GM12878 (cell line): ENCODE measurements at regions not wholly inside any gene's neighbourhood (a gene's known extent, or its start where the extent isn't known, plus 50 kb on each side); places are given as distances from the start of the nearest gene placed in this dataset.

ENCODE experiments used
- ATAC-seq: fragments of 200-7000 bp; cut with Tn5 transposase; 3 replicates; pipeline ENCODE4 v1.9.1; 2020; ENCODE audit warnings: mild to moderate bottlenecking, moderate library complexity
- BruUV-seq: library from RNA; stranded (reverse); fragments of 400-500 nt; replicated peaks from 2 replicates; lab custom pipeline; 2021; lab: Mats Ljungman, UMichigan
- CTCF ChIA-PET: fragments of 300-600 bp; sonication (Branson Sonifier 250); formaldehyde crosslinking; extraction: SDS; loops from one replicate; lab custom pipeline; 2021; ENCODE audit warnings: inconsistent platforms; lab: Yijun Ruan, JAX
- POLR2A ChIA-PET: fragments of 350-600 bp; formaldehyde crosslinking; extraction: SDS; loops from one replicate; lab custom pipeline; 2021; ENCODE audit warnings: inconsistent platforms; lab: Charles Lee
- RAD21 ChIA-PET: fragments of 300-600 bp; sonication (Branson Sonifier 250); formaldehyde crosslinking; loops from one replicate; lab custom pipeline; 2023; ENCODE audit warnings: antibody characterized with exemption; ENCODE audit not compliant: unreplicated experiment; lab: Charles Lee
- SMC1A ChIA-PET: fragments of 300-600 bp; sonication (Branson Sonifier 250); formaldehyde crosslinking; loops from one replicate; lab custom pipeline; 2023; ENCODE audit not compliant: unreplicated experiment, uncharacterized antibody; lab: Charles Lee
- DNase-seq: peaks from one replicate; pipeline ENCODE4 v3.0.0-alpha.2; 2011; ENCODE audit warnings: low read depth, low spot score
- FAIRE-seq: peaks from 3 replicates; lab custom pipeline; 2011; peaks lifted over from hg19 to GRCh38; lab: Jason Lieb, UNC
- H2AFZ ChIP-seq: 2 replicates; pipeline ENCODE4 v1.6.0; 2011; ENCODE audit warnings: low read depth, low read length, control low read depth; ENCODE audit not compliant: control insufficient read depth
- H3K27ac ChIP-seq: 2 replicates; pipeline ENCODE4 v1.5.1; 2011; ENCODE audit warnings: control low read depth; ENCODE audit not compliant: control insufficient read depth, insufficient read depth
- H3K27me3 ChIP-seq, 2 experiments: replicated peaks in 1 of 2; 2 replicates each; pipeline versions ENCODE4 v1.6.0 to v1.6.1; 2011; ENCODE audit warnings: low read length in 1 of 2; ENCODE audit not compliant: control insufficient read depth in 2 of 2, insufficient read depth in 2 of 2
- H3K36me3 ChIP-seq, 2 experiments: 2 replicates each; pipeline ENCODE4 v1.5.1; 2011; ENCODE audit warnings: low read length in 1 of 2; ENCODE audit not compliant: control insufficient read depth in 2 of 2, insufficient read depth in 2 of 2
- H3K4me1 ChIP-seq: 2 replicates; pipeline ENCODE4 v1.6.1; 2011; ENCODE audit warnings: mild to moderate bottlenecking, low read length, moderate library complexity, mixed read lengths; ENCODE audit not compliant: control insufficient read depth, insufficient read depth
- H3K4me2 ChIP-seq: 2 replicates; pipeline ENCODE4 v1.6.0; 2011; ENCODE audit warnings: control low read depth; ENCODE audit not compliant: control insufficient read depth, insufficient read depth
- H3K4me3 ChIP-seq: fragments of 200-600 bp; sonication (generic); 2 replicates; pipeline ENCODE4 v1.5.1; 2016
- H3K79me2 ChIP-seq: 2 replicates; pipeline ENCODE4 v1.6.0; 2011; ENCODE audit warnings: low read length; ENCODE audit not compliant: control insufficient read depth, insufficient read depth
- H3K9ac ChIP-seq: 2 replicates; pipeline ENCODE4 v1.8.0; 2011; ENCODE audit warnings: low read length, control low read depth, mixed read lengths; ENCODE audit not compliant: control insufficient read depth, insufficient read depth
- H3K9me3 ChIP-seq: replicated peaks from 3 replicates; pipeline ENCODE4 v1.5.1; 2011; ENCODE audit warnings: mild to moderate bottlenecking, low read length; ENCODE audit not compliant: control insufficient read depth, insufficient read depth
- H4K20me1 ChIP-seq: 2 replicates; pipeline ENCODE4 v1.6.0; 2011; ENCODE audit not compliant: control insufficient read depth, insufficient read depth
- CBFB ChIP-seq: IDR thresholded peaks from 2 replicates; pipeline ENCODE4 v1.6.1; 2016; ENCODE audit warnings: antibody characterized with exemption, low read depth
- CREM ChIP-seq: IDR thresholded peaks from 2 replicates; pipeline ENCODE4 v1.6.1; 2014; ENCODE audit warnings: antibody characterized with exemption, low read depth
- ZNF24 ChIP-seq: fragments of 450-650 bp; IDR thresholded peaks from 2 replicates; pipeline ENCODE4 v1.6.1; 2017; ENCODE audit warnings: antibody characterized with exemption, mild to moderate bottlenecking
- ZNF622 ChIP-seq: fragments of 450-650 bp; IDR thresholded peaks from 2 replicates; pipeline ENCODE4 v1.6.1; 2017; ENCODE audit warnings: mild to moderate bottlenecking, inconsistent platforms
- WGBS: methylation state at CpG from one replicate; pipeline ENCODE4 v1.1.6; 2016; ENCODE audit warnings: low lambda C conversion rate; ENCODE audit not compliant: insufficient replicate concordance, insufficient coverage; ENCODE audit errors: missing lambda C conversion rate; 5-methylcytosine and 5-hydroxymethylcytosine counted together
- in situ Hi-C: fragments of 300-500 bp; cut with MboI; formaldehyde crosslinking; loops from 9 replicates; pipeline ENCODE4 v1.14.3; 2018; ENCODE audit warnings: mixed read lengths
- intact Hi-C: fragments of 100-400 bp; cut with micrococcal nuclease; formaldehyde crosslinking; loops from one replicate; pipeline ENCODE4 v1.14.2; 2022; ENCODE audit not compliant: unreplicated experiment
- TF ChIP-seq, protein P1 (sequence below): IDR thresholded peaks from 2 replicates; pipeline ENCODE4 v1.6.1; 2012; ENCODE audit warnings: low read depth, low read length, improper control_type of control experiment

DNA sequence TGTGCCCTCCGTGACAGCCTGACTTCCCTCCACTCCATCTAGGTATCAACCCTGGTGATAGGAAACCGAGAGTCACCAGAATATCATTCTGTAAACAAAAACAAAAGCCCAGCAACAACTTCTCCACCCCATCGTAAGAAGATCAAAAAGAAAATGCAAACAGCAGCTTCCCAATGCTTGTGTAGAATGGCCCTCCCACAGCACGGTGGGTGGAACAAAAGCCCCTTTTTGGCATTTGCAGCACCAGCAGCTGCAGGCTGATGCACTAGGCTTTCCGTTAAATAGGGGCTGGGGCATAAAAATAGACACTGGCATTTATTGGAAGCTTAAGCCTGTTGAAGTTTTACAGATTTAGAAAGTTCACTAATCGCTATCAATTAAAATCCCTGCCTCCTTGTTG, 513.0 kb downstream of the GALR1 start:
- Histone ChIP-seq H3K27me3 (no peaks in the 10 kb centered on the region), H3K9me3 (no peaks in the 10 kb centered on the region), H3K4me1 (no peaks in the 10 kb centered on the region), H3K4me3 (no peak overlapping the region), H3K27ac (no peak overlapping the region), H3K79me2 (no peaks in the 10 kb centered on the region), H3K9ac (no peak overlapping the region), H3K36me3 (no peaks in the 10 kb centered on the region), H4K20me1 (no peaks in the 10 kb centered on the region), H3K4me2 (no peak overlapping the region), H2AFZ (no peak overlapping the region)
- intact Hi-C loops: no loop called here
- ChIA-PET RAD21 (no interaction called here), CTCF (no interaction called here), SMC1A (no interaction called here), POLR2A (no interaction called here)
- ATAC-seq: no peak
- no peak for FAIRE-seq
- 31% methylated on average over 6 of the region's 6 CpGs for WGBS
- BruUV-seq: no TSS peak
- in situ Hi-C loops: no loop called here
- no peak for DNase-seq
- TF ChIP-seq CREM: no peak
- no peak for TF ChIP-seq ZNF622

DNA sequence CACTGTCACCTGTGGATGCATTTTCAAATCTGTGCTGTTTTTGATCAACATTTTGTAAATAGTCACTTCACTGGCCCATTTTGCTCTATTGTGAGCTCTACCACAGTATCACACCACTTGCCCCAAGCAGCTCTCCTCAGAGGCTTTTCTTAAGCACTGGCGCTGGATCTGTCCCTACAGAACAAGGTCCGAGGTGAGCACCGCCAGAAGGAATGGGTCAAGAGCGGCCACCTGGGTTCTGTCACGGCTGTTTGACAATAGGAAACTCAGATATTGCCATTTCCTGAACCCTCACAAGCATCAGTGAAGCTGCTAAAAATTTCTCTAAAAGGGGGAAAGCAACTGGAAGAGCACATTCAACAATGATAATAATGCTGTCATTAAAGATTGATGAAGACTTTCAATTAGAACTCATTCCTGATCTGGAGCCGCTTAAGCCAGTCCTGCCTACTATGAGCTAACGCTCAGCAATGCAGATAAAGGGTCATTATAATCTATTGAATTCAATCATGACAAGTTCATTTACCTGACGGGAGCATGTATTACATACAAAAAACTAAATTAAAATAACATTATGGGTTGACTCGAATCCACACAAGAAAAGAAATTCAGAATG, 514.0 kb downstream of the GALR1 start:
- in situ Hi-C loops: no loop called here
- no peaks in the 10 kb centered on the region for H3K36me3 ChIP-seq
- no peaks in the 10 kb centered on the region for H3K4me1 ChIP-seq
- no peaks in the 10 kb centered on the region for H4K20me1 ChIP-seq
- ChIA-PET POLR2A (no interaction called here), SMC1A (no interaction called here), RAD21 (no interaction called here)
- no peak overlapping the region for H2AFZ ChIP-seq
- no peaks in the 10 kb centered on the region for H3K79me2 ChIP-seq
- H3K9me3 ChIP-seq: no peaks in the 10 kb centered on the region
- no peak for TF ChIP-seq CBFB
- TF ChIP-seq, protein P1, sequence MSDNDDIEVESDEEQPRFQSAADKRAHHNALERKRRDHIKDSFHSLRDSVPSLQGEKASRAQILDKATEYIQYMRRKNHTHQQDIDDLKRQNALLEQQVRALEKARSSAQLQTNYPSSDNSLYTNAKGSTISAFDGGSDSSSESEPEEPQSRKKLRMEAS: no peak
- TF ChIP-seq ZNF24: no peak
- TF ChIP-seq, all 136 proteins: peak for 0
- no peak for ATAC-seq
- no peak overlapping the region for H3K4me3 ChIP-seq
- H3K9ac ChIP-seq: no peak overlapping the region
- CTCF ChIA-PET: no interaction called here
- no peaks in the 10 kb centered on the region for H3K27me3 ChIP-seq
- intact Hi-C loops: no loop called here
- BruUV-seq: no TSS peak
- DNase-seq: no peak
- FAIRE-seq: no peak
- 18% methylated on average over 9 of the region's 9 CpGs for WGBS
- H3K27ac ChIP-seq: no peak overlapping the region
- no peak overlapping the region for H3K4me2 ChIP-seq
